ENCODE measurements at regions not wholly inside any gene's neighbourhood (a gene's known extent, or its start where the extent isn't known, plus 50 kb on each side); places are given as distances from the start of the nearest gene placed in this dataset.

- no peak for TF ChIP-seq POLR2A (IDR thresholded peaks at IDR 0.05; ENCODE audit: low read depth, low read length)
- FAIRE-seq = no peak
- no peak for DNase-seq (ENCODE audit: insufficient read length, low spot score)
Observed at GRCh38 chr7:68422281-68422680, 1176.0 kb upstream of the AUTS2 start.

DNA sequence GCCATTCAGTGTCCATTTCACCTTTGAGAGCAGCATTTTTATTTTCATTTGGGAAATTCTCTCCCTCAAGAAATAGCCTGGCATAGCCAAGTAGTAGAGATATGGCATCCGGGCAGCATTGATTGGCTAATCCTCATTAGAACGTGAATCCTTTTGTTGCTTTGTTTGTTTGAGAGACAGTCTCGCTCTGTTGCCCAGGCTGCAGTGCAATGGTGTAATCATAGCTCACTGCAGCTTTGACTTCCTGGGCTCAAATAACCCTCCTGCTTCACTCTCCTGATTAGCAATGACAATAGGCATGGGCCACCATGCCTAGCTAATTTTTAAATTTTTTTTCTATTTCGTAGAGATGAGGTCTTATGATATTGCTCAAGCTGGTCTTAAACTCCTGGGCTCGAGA, 1174.9 kb upstream of the AUTS2 start:
- TF ChIP-seq POLR2A (IDR thresholded peaks at IDR 0.05; ENCODE audit: low read depth, low read length) = no peak
- FAIRE-seq = no peak
- no peak for DNase-seq (ENCODE audit: insufficient read length, low spot score)

GRCh38 chr7:68424658-68425297, 1173.5 kb upstream of the AUTS2 start:
- FAIRE-seq = no peak
- no peak for TF ChIP-seq POLR2A (IDR thresholded peaks at IDR 0.05; ENCODE audit: low read depth, low read length)
- DNase-seq (ENCODE audit: insufficient read length, low spot score) = no peak

DNA sequence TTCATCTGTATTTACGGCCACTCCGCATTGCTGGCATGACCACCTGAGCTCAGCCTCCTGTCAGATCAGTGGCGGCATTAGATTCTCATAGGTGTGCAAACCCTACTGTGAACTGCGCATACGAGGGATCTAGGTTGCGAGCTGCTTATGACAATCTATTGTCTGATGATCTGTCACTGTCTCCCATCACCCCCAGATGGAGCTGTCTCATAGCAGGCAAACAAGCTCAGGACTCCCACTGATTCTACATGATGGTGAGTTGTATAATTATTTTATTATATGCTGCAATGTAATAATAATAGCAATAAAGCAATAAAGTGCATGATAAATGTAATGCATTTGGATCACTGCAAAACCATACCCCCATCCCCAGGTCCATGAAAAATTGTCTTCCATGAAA, 1172.9 kb upstream of the AUTS2 start:
- no peak for FAIRE-seq
- DNase-seq (ENCODE audit: insufficient read length, low spot score) = no peak
- no peak for TF ChIP-seq POLR2A (IDR thresholded peaks at IDR 0.05; ENCODE audit: low read depth, low read length)

DNA sequence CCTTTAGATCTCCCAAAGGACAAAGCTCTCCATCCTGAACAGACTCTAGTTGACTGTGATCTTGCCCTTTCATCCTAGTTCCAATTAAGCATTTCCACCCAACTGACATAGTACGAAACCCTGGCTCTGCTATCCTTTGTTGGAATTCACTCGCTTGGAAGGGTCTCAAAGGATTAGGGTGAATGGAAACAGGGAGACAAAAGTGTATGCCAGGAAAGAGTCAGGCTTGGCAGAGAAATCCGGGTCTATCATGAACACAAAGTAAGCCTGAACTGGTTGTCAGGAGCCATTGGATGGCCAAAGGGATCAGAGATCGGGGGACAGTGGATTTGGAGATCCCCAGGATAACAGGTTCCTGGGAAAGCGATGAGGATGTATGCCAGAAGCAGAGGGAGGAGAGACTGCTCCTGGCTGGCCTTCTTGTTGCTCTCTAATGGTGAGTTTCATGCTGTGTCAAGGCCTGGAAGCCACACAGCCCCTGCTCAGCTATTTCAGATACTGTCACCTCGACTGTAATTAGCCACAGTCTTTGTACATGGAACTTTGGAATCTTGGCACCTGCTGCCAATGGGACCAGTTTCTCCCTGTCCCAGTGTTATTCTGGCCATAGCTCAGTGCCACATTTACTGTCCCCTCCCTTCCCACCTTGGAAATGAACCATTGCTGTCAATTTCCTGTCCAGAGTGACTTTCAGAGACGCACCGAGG, 1168.7 kb upstream of the AUTS2 start:
- no peak for DNase-seq (ENCODE audit: insufficient read length, low spot score)
- FAIRE-seq = no peak
- no peak for TF ChIP-seq POLR2A (IDR thresholded peaks at IDR 0.05; ENCODE audit: low read depth, low read length)

DNA sequence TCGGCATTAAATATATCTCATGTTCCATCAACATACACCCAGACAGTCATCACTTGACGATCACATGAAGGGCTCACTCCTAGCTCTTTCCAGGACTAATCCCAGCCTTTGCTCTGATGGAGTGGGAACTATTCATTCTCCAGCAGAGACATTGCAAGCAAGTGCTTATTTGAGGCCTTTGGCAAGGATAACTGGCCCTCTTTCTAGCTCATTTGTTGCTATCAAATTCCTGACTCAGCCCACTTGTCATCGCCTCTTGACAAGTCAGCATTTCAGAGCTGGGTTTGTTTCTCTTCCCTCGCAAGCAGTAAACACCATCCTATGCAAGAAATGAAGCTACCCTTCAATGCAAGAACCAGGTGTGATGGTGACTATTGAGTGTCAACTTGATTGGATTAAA, 1165.7 kb upstream of the AUTS2 start:
- DNase-seq (ENCODE audit: insufficient read length, low spot score) (no peak), FAIRE-seq (no peak)
- no peak for TF ChIP-seq POLR2A (IDR thresholded peaks at IDR 0.05; ENCODE audit: low read depth, low read length)

- DNase-seq (ENCODE audit: insufficient read length, low spot score) (no peak), FAIRE-seq (no peak)
- no peak for TF ChIP-seq POLR2A (IDR thresholded peaks at IDR 0.05; ENCODE audit: low read depth, low read length)
Observed at GRCh38 chr7:68433462-68434070, 1164.7 kb upstream of the AUTS2 start.

GRCh38 chr7:68434857-68435256, 1163.4 kb upstream of the AUTS2 start:
- FAIRE-seq = no peak
- TF ChIP-seq POLR2A (IDR thresholded peaks at IDR 0.05; ENCODE audit: low read depth, low read length) = no peak
- DNase-seq (ENCODE audit: insufficient read length, low spot score) = no peak

DNA sequence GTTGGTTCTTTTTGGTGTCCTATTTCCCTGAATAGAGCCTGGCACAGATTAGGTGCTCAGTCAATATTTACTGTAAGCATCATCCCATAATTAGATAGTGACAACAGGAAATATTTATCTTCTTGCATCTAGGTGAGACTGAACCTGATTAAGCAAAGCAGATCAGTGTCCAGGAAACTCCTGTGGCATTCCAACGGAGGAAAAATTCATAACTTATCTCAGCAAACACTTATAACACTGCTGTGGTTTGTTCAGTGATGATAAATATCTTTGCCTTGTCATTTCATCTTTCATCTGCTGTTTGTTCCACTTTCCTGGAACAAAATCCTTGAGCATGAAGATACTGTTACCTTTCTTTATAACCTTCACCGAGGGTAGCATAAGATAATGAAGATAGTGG, 1160.3 kb upstream of the AUTS2 start:
- DNase-seq (ENCODE audit: insufficient read length, low spot score) = no peak
- no peak for FAIRE-seq
- TF ChIP-seq POLR2A (IDR thresholded peaks at IDR 0.05; ENCODE audit: low read depth, low read length) = no peak

DNA sequence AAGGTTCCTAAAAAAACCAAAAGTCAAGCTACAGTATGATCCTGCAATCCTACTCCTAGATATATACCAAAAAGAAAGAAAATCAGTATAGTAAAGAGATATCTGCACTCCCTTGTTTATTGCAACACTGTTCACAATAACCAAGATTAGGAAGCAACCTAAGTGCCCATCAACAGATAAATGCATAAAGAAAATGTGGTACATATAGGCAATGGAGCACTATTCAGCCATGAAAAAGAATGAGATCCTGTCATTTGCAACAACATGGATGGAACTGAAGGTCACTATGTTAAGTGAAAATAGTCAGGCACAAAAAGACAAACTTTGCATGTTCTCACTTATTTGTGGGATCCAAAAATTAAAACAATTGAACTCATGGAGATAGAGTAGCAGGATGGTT, 1159.5 kb upstream of the AUTS2 start:
- DNase-seq (ENCODE audit: insufficient read length, low spot score) = no peak
- no peak for FAIRE-seq
- no peak for TF ChIP-seq POLR2A (IDR thresholded peaks at IDR 0.05; ENCODE audit: low read depth, low read length)

GRCh38 chr7:68439897-68440296, 1158.4 kb upstream of the AUTS2 start:
- TF ChIP-seq POLR2A (IDR thresholded peaks at IDR 0.05; ENCODE audit: low read depth, low read length) = no peak
- no peak for DNase-seq (ENCODE audit: insufficient read length, low spot score)
- FAIRE-seq = no peak

DNA sequence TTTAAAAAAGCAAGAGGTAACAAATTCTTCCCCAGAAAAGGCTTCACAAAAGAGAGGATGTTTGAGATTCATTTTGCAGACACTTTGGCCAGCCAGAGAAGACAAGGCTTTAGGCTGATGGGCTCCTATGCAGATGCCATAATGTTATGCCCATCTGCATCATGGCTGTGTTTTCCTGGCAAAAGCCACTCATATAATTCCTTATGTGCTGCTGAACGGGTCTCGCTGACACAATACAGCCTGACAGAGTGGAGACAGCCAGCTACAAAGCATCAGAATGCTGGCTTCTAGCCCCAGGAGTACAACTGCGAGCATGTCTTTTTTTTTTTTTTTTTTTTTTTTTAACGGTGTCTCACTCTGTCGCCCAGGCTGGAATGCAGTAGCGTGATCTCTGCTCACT, 1157.4 kb upstream of the AUTS2 start:
- TF ChIP-seq POLR2A (IDR thresholded peaks at IDR 0.05; ENCODE audit: low read depth, low read length) = no peak
- FAIRE-seq = no peak
- no peak for DNase-seq (ENCODE audit: insufficient read length, low spot score)

DNA sequence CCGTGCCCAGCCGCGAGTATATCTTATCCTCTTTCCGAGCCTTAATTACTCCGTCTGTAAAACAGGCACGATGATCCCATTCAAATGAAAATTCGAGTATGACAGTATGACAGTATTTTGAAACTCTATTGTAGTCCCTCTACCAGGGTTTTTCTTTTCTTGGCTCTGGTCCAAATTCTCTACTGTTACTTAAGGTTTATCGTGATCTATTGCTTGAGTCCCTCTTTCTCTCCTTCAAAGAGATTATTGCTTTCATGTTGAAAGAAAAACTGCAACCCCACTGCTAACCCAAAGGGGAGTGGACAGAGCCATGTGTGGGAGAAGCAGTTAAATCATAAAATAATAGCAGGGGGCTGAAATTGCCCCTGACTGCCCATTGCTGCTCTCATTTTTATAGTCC, 1156.6 kb upstream of the AUTS2 start:
- no peak for TF ChIP-seq POLR2A (IDR thresholded peaks at IDR 0.05; ENCODE audit: low read depth, low read length)
- DNase-seq (ENCODE audit: insufficient read length, low spot score) (no peak), FAIRE-seq (no peak)

- FAIRE-seq (no peak), DNase-seq (ENCODE audit: insufficient read length, low spot score) (no peak)
- no peak for TF ChIP-seq POLR2A (IDR thresholded peaks at IDR 0.05; ENCODE audit: low read depth, low read length)
Observed at GRCh38 chr7:68442931-68443631, 1155.2 kb upstream of the AUTS2 start.

All from H54 (cell line).